Adrenal gland (tissue), 9 donors: ENCODE measurements at regions not wholly inside any gene's neighbourhood (a gene's known extent, or its start where the extent isn't known, plus 50 kb on each side); places are given as distances from the start of the nearest gene placed in this dataset.

ENCODE experiments used
- DNase-seq, 7 donors: peaks; one replicate each; pipeline ENCODE4 v3.0.0-alpha.2; 2019 to 2020
- H3K27ac ChIP-seq, 5 donors: fragments of 200-600 bp; sonication (generic) in 4 of 5; 1 replicate in 3 of 5; 2 replicates in 2 of 5; pipeline versions ENCODE4 v1.5.1 to v1.8.0; 2016 to 2020; ENCODE audit warnings: mild to moderate bottlenecking in 1 of 5
- H3K27me3 ChIP-seq: fragments of 200-600 bp; 2 replicates; pipeline ENCODE4 v1.8.0; 2021
- H3K36me3 ChIP-seq, 2 donors: fragments of 200-600 bp; replicated peaks in 1 of 2; 1 replicate in 1 of 2; 2 replicates in 1 of 2; pipeline versions ENCODE4 v1.5.1 to v1.8.0; 2018 to 2022
- H3K4me1 ChIP-seq, 2 donors: fragments of 200-600 bp; replicated peaks in 1 of 2; 1 replicate in 1 of 2; 2 replicates in 1 of 2; pipeline versions ENCODE4 v1.5.1 to v1.8.0; 2018 to 2021
- H3K4me3 ChIP-seq, 4 donors: fragments of 200-600 bp; sonication (generic) in 3 of 4; one replicate each; pipeline ENCODE4 v1.5.1; 2016 to 2018
- H3K9me3 ChIP-seq, 3 donors: fragments of 200-600 bp; sonication (generic) in 1 of 3; replicated peaks in 1 of 3; 1 replicate in 2 of 3; 2 replicates in 1 of 3; pipeline versions ENCODE4 v1.5.1 to v1.8.0; 2016 to 2021
- POLR2A ChIP-seq, 2 donors: fragments of 450-650 bp; IDR thresholded peaks; one replicate each; pipeline ENCODE4 v1.6.1; 2017; ENCODE audit warnings: antibody characterized with exemption in 2 of 2, mild to moderate bottlenecking in 2 of 2, moderate library complexity in 1 of 2
- WGBS, 4 donors: extraction: QIAGEN DNeasy Blood & Tissue Kit in 2 of 4; methylation state at CpG; one replicate each; pipeline versions ENCODE4 v1.1.5 to v1.1.7; 2013 to 2017; 5-methylcytosine and 5-hydroxymethylcytosine counted together
- intact Hi-C, 2 donors: fragments of 100-400 bp; cut with DNase I; formaldehyde crosslinking; loops; one replicate each; pipeline versions ENCODE4 v1.14.1 to v1.15.0; 2022 to 2023
- TF ChIP-seq, protein P1 (sequence below), 6 experiments: fragments of 450-650 bp in 4 of 6; fragments of 200-600 bp in 2 of 6; sonication (generic) in 1 of 6; IDR thresholded peaks; 1 replicate in 5 of 6; 2 replicates in 1 of 6; pipeline versions ENCODE4 v1.5.1 to v1.8.0; 2016 to 2021; ENCODE audit warnings: antibody characterized with exemption in 6 of 6, mild to moderate bottlenecking in 2 of 6, moderate library complexity in 1 of 6
- donor health status: healthy with polysubstance abuse.
- donor health status: Bipolar disorder and iron deficiency.
- donor health status: DM: yes; HTN: yes; CAD: no.
- donor health status: DM: no; HTN: no; CAD: no.
- donor health status: DM: no; HTN: no; CAD: no.

DNA sequence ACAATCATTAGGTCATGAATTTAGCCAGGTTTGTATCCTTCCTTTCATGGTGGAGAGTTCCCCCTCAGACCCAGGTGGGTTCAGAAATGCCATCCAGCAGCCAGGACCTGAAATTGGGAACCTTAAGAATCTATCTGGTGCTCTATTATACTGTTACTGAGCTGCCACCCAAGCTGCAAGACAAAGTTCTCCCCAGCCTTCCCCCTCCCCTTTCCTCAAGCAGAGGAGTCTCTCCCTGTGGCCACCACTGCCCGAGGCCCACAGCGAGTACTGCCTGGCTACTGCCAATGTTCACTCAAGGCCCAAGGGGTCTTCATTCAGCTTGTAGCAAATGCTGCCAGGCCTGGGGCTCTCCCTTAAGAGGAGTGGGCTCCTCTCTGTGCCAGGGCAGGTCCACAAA lies 133.8 kb downstream of the TMEM38B start:
- H3K36me3 ChIP-seq: no peaks in the 10 kb centered on the region
- no peaks in the 10 kb centered on the region for H3K9me3 ChIP-seq
- no peak overlapping the region for H3K27ac ChIP-seq
- no peak for DNase-seq
- 94 to 100% (median 98%) methylated on average over 2 of the region's 2 CpGs; no CpG with 5 or more reads in 1 of the 4 donors for whole genome bisulfite sequencing, 4 donors
- no peak overlapping the region for H3K4me3 ChIP-seq
- no peaks in the 10 kb centered on the region for H3K4me1 ChIP-seq
- TF ChIP-seq, protein P1, sequence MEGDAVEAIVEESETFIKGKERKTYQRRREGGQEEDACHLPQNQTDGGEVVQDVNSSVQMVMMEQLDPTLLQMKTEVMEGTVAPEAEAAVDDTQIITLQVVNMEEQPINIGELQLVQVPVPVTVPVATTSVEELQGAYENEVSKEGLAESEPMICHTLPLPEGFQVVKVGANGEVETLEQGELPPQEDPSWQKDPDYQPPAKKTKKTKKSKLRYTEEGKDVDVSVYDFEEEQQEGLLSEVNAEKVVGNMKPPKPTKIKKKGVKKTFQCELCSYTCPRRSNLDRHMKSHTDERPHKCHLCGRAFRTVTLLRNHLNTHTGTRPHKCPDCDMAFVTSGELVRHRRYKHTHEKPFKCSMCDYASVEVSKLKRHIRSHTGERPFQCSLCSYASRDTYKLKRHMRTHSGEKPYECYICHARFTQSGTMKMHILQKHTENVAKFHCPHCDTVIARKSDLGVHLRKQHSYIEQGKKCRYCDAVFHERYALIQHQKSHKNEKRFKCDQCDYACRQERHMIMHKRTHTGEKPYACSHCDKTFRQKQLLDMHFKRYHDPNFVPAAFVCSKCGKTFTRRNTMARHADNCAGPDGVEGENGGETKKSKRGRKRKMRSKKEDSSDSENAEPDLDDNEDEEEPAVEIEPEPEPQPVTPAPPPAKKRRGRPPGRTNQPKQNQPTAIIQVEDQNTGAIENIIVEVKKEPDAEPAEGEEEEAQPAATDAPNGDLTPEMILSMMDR (IDR thresholded peaks at IDR 0.05): no peak
- TF ChIP-seq POLR2A (IDR thresholded peaks at IDR 0.05): no peak
- H3K27me3 ChIP-seq: no peaks in the 10 kb centered on the region
- intact Hi-C loops: no loop called here

DNA sequence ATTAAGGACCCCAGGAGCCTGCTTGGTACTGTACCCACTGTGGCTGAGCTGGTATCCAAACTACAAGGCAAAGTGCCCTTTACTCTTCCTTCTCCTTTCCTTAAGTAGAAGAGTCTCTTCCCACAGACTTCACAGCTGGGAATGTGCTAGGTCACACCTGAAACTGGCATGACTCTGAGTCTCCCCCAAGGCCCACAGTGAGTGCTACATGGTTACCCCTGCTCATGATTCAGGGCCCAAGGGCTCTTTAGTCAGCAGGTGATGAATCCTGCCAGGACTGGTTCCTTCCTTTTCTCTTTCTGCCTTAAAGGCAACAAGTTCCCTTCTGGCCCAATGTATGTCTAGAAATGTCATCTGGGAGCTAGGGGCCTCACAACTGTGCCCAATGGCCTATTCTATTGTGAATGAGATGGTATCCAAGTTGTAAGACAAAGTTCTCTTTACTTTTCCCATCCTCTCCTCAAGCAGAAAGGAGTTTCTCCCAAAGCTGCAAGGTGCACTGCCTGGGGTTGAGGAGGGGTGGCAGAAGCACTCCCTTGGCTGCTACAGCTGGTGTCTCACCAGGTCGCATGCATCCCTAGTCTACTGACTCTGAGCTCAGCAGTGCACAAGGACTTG lies 134.4 kb downstream of the TMEM38B start:
- 80 to 86% (median 82%) methylated on average over 1 of the region's 1 CpG for WGBS, 4 donors
- no peaks in the 10 kb centered on the region for H3K4me1 ChIP-seq
- TF ChIP-seq POLR2A (IDR thresholded peaks at IDR 0.05): no peak
- TF ChIP-seq, protein P1 (IDR thresholded peaks at IDR 0.05): no peak
- no peaks in the 10 kb centered on the region for H3K9me3 ChIP-seq
- H3K27me3 ChIP-seq: no peaks in the 10 kb centered on the region
- no peak for DNase-seq
- intact Hi-C loops: no loop called here
- no peak overlapping the region for H3K27ac ChIP-seq
- no peak overlapping the region for H3K4me3 ChIP-seq
- no peaks in the 10 kb centered on the region for H3K36me3 ChIP-seq

DNA sequence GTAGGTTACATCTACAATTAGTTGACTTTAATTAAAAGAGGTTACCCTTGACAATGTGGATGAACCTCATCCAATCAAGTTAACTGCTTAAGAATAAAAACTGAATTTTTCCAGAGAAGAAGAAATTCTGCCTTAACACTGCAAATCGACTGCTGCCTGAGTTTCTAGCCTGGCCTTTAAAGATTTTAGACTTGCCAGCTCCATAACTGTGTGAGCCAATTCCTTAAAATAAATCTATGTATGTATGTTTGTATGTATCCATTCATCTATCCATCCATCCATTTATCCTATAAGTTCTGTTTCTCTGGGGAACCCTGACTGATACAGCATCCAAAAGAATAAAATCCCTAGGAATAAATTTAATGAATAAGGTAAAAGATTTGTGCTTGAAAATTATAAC lies 136.1 kb downstream of the TMEM38B start:
- Histone ChIP-seq H3K27me3 (no peaks in the 10 kb centered on the region), H3K4me1 (no peaks in the 10 kb centered on the region), H3K36me3 (no peaks in the 10 kb centered on the region), H3K27ac (no peak overlapping the region), H3K9me3 (no peaks in the 10 kb centered on the region), H3K4me3 (no peak overlapping the region)
- 73 to 96% (median 91%) methylated on average over 1 of the region's 1 CpG for WGBS, 4 donors
- no peak for DNase-seq
- intact Hi-C loops: no loop called here
- TF ChIP-seq POLR2A (IDR thresholded peaks at IDR 0.05): no peak
- TF ChIP-seq, protein P1 (IDR thresholded peaks at IDR 0.05): no peak

DNA sequence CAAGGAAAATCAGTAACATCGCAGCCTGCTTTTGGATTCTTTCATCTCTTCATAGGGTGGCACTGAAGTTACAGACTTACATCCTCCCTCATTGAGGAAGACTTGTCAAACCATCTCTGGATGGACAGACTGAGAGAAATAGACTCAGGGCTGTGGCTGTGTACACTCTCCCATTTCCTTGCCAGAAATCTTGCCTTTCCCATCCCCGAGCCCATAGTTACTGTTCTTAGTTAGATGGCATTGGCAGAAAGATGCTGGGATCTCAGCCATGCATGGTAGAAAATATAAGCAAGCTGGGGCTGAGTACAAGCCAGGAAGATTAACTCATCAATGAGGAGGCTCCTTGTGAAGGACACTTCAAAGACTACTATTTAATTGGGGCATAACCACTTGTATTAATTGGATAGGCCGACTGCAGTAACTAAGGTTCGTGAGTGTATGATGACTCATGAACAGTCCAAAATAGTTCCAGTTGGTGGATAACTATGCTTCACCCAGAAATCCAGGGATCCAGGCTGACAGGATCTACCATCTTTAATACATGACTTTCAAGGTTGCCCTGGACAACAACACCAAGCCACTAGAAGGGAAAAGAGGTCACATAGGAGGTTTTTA lies 137.9 kb downstream of the TMEM38B start:
- no peak for DNase-seq
- intact Hi-C loops: no loop called here
- 72 to 80% (median 79%) methylated on average over 4 of the region's 4 CpGs for WGBS, 4 donors
- no peaks in the 10 kb centered on the region for H3K4me1 ChIP-seq
- no peak overlapping the region for H3K4me3 ChIP-seq
- H3K36me3 ChIP-seq: no peaks in the 10 kb centered on the region
- no peaks in the 10 kb centered on the region for H3K9me3 ChIP-seq
- TF ChIP-seq POLR2A (IDR thresholded peaks at IDR 0.05): no peak
- TF ChIP-seq, protein P1 (IDR thresholded peaks at IDR 0.05): no peak
- H3K27ac ChIP-seq: no peak overlapping the region
- H3K27me3 ChIP-seq: no peaks in the 10 kb centered on the region
